Body of pancreas (tissue), 4 donors: ENCODE measurements at regions not wholly inside any gene's neighbourhood (a gene's known extent, or its start where the extent isn't known, plus 50 kb on each side); places are given as distances from the start of the nearest gene placed in this dataset.

ENCODE experiments used
- ATAC-seq: fragments of 150-250 bp; one replicate; pipeline ENCODE4 v1.9.1; 2016
- DNase-seq, 4 donors: peaks; one replicate each; pipeline ENCODE4 v3.0.0-alpha.2; 2019
- H3K27ac ChIP-seq, 4 donors: fragments of 200-600 bp; sonication (generic); 1 replicate in 3 of 4; 2 replicates in 1 of 4; pipeline versions ENCODE4 v1.5.1 to v1.6.1; 2016 to 2019; ENCODE audit warnings: mild to moderate bottlenecking in 1 of 4, mixed read lengths in 1 of 4, moderate library complexity in 1 of 4
- H3K27me3 ChIP-seq, 2 donors: fragments of 200-600 bp; sonication (generic); one replicate each; pipeline ENCODE4 v1.6.0; 2016; ENCODE audit warnings: mild to moderate bottlenecking in 1 of 2
- H3K36me3 ChIP-seq, 2 donors: fragments of 200-600 bp; sonication (generic); replicated peaks in 1 of 2; 2 replicates each; pipeline ENCODE4 v1.5.1; 2016; ENCODE audit warnings: low read depth in 2 of 2; ENCODE audit not compliant: insufficient read depth in 1 of 2
- H3K4me1 ChIP-seq: fragments of 200-600 bp; sonication (generic); one replicate; pipeline ENCODE4 v1.6.0; 2016
- H3K4me3 ChIP-seq, 2 donors: fragments of 200-600 bp; sonication (generic); 1 replicate in 1 of 2; 2 replicates in 1 of 2; pipeline ENCODE4 v1.5.1; 2016 to 2019
- H3K9me3 ChIP-seq, 3 donors: fragments of 200-600 bp; sonication (generic); 1 replicate in 2 of 3; 2 replicates in 1 of 3; pipeline ENCODE4 v1.5.1; 2016
- POLR2A ChIP-seq, 3 donors: fragments of 450-650 bp; IDR thresholded peaks; one replicate each; pipeline ENCODE4 v1.6.1; 2016; ENCODE audit warnings: antibody characterized with exemption in 3 of 3, mild to moderate bottlenecking in 2 of 3
- WGBS, 2 donors: methylation state at CpG; one replicate each; pipeline ENCODE4 v1.1.5; 2017; 5-methylcytosine and 5-hydroxymethylcytosine counted together
- intact Hi-C: fragments of 100-400 bp; cut with DNase I; formaldehyde crosslinking; loops from one replicate; pipeline ENCODE4 v1.15.1; 2023
- TF ChIP-seq, protein P1 (sequence below), 7 experiments: fragments of 450-650 bp in 4 of 7; fragments of 200-600 bp in 3 of 7; sonication (generic) in 3 of 7; IDR thresholded peaks; one replicate each; pipeline ENCODE4 v1.5.1; 2016 to 2019; ENCODE audit warnings: antibody characterized with exemption in 7 of 7

DNA sequence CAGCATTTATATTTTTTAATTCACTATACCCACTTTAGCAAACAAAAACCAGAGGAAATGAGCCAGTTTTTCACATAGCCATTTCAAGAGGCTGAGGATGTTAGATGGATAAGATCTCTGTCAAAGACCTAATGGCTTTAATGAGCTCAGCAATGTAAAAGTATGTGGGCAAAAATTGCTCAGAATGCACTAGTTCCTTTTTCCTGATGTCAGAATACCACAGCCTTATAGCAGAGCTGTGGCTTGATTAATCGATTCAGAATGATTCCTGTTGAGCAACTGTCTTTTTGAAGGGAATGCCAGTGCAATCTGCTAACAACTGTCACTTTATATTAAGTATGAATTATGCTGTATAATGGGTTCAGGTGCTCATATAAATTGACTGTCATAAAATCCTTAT is 100.6 kb upstream of the HIVEP1 start:
- ATAC-seq (no peak), DNase-seq (no peak)
- no peak overlapping the region for H3K27ac ChIP-seq
- no peaks in the 10 kb centered on the region for H3K9me3 ChIP-seq
- no peaks in the 10 kb centered on the region for H3K4me1 ChIP-seq
- H3K4me3 ChIP-seq, result no peak overlapping the region
- H3K36me3 ChIP-seq, result no peaks in the 10 kb centered on the region
- intact Hi-C loops, result no loop called here
- 86 to 89% methylated on average over 1 of the region's 1 CpG for whole genome bisulfite sequencing, 2 donors
- no peak for TF ChIP-seq POLR2A (IDR thresholded peaks at IDR 0.05)
- TF ChIP-seq, protein P1, sequence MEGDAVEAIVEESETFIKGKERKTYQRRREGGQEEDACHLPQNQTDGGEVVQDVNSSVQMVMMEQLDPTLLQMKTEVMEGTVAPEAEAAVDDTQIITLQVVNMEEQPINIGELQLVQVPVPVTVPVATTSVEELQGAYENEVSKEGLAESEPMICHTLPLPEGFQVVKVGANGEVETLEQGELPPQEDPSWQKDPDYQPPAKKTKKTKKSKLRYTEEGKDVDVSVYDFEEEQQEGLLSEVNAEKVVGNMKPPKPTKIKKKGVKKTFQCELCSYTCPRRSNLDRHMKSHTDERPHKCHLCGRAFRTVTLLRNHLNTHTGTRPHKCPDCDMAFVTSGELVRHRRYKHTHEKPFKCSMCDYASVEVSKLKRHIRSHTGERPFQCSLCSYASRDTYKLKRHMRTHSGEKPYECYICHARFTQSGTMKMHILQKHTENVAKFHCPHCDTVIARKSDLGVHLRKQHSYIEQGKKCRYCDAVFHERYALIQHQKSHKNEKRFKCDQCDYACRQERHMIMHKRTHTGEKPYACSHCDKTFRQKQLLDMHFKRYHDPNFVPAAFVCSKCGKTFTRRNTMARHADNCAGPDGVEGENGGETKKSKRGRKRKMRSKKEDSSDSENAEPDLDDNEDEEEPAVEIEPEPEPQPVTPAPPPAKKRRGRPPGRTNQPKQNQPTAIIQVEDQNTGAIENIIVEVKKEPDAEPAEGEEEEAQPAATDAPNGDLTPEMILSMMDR (IDR thresholded peaks at IDR 0.05), result no peak
- no peaks in the 10 kb centered on the region for H3K27me3 ChIP-seq

DNA sequence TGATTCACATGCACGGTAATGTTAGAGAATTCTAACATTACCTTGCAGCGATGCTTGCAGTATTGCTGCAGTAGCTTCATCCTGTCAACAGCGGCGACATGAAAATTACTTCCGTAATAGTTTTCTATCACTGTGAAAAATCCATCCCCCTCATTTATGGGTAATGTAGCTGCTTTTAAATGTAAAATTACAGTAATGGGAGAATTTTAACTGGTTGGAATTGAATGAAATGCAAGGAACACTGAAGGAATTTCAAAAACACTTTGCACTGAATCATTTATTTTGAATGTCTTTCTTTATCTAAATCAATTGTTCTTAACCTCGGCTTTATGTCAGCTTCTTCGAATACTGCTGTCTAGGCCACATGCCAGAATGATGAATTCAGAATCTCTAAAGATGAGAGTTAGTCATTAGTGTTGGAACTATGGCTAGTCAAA is 102.4 kb upstream of the HIVEP1 start:
- TF ChIP-seq, protein P1 (IDR thresholded peaks at IDR 0.05), result no peak
- no peak for TF ChIP-seq POLR2A (IDR thresholded peaks at IDR 0.05)
- 78 to 82% methylated on average over 7 of the region's 7 CpGs for WGBS, 2 donors
- ATAC-seq, result no peak
- DNase-seq, result no peak
- Histone ChIP-seq H3K4me3 (no peak overlapping the region), H3K4me1 (no peaks in the 10 kb centered on the region), H3K36me3 (no peaks in the 10 kb centered on the region), H3K27ac (no peak overlapping the region), H3K9me3 (no peaks in the 10 kb centered on the region), H3K27me3 (no peaks in the 10 kb centered on the region)
- intact Hi-C loops, result no loop called here

DNA sequence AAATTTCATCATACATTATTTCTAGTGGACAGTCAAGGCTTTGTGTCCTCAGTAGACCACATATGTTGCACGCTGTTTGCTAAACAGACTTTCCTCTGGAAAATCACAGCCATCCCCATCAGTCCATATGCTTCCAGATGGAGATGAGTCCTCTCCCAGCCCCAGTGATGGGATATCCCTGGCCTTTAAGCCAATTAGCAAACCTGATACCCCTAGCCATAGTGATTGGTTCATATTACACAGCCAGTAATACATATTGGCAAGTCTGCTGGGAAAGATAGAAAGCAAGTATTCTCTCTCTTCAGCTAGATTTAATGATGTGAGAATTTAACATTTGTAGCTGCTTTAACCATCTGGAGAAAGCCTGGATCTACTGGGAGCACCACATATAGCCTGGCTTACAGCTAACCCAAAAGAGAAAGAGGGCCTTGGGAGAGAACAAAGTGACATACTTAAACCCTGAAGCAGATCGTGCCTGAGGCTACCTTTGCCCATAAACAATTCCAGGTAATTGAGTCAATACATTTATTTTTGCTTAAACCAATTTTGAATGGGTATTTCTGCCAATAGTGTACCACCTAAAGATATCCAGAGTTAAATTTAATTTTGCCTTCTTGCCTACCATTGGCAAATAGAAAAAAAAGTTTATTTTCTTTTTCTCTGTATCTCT is 103.5 kb upstream of the HIVEP1 start:
- no peak for ATAC-seq
- H3K4me3 ChIP-seq, result no peak overlapping the region
- no peak for DNase-seq
- no peaks in the 10 kb centered on the region for H3K27me3 ChIP-seq
- TF ChIP-seq, protein P1 (IDR thresholded peaks at IDR 0.05), result no peak
- no peak for TF ChIP-seq POLR2A (IDR thresholded peaks at IDR 0.05)
- no peaks in the 10 kb centered on the region for H3K9me3 ChIP-seq
- 67 to 73% methylated on average over 2 of the region's 2 CpGs for WGBS, 2 donors
- no peaks in the 10 kb centered on the region for H3K36me3 ChIP-seq
- intact Hi-C loops, result no loop called here
- H3K4me1 ChIP-seq, result no peaks in the 10 kb centered on the region
- no peak overlapping the region for H3K27ac ChIP-seq

DNA sequence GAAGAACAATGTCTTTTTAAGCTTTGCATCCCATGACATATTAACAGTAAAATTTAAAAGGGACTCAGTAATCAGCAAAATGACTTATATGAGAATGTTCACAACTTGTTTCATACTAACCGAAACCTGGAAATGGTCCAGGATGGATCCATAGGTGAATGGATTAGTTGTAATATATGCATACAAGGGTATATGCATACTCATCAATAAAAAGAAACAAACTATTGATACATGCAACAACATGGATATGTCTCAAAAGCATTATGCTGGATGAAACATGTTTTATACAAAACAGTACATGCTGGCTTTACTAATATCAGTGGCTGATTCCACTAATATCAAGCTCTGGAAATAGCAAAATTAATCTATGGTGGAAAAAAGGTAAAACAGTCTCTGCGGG is 108.5 kb upstream of the HIVEP1 start:
- Histone ChIP-seq H3K4me1 (no peaks in the 10 kb centered on the region), H3K36me3 (no peaks in the 10 kb centered on the region), H3K4me3 (no peak overlapping the region), H3K27me3 (no peaks in the 10 kb centered on the region), H3K27ac (no peak overlapping the region), H3K9me3 (no peaks in the 10 kb centered on the region)
- ATAC-seq (no peak), DNase-seq (no peak)
- intact Hi-C loops, result no loop called here
- TF ChIP-seq, protein P1 (IDR thresholded peaks at IDR 0.05), result no peak
- TF ChIP-seq POLR2A (IDR thresholded peaks at IDR 0.05), result no peak
- 87 to 92% methylated on average over 2 of the region's 2 CpGs for WGBS, 2 donors

DNA sequence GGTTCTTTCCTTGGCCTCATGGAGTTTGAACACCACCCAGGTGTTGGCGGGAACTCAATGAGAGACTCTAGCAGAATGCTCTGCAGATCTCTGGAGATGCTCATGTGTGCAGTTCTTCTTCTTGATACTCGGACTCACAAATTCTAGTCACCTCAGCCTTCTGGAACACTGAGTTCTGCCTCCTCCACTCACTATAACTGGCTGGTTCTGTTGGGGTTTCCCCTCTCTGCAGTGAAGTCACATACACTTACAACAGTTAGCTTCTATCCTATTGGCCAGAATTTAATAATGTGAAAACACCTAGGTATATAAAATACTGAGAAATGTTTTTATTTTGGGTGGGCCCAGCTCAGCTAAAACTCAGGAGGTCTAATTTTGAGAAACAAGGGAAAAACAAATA is 109.6 kb upstream of the HIVEP1 start:
- intact Hi-C loops, result no loop called here
- no peaks in the 10 kb centered on the region for H3K36me3 ChIP-seq
- H3K27ac ChIP-seq, result no peak overlapping the region
- WGBS, 2 donors, result 89 to 90% methylated on average over 2 of the region's 2 CpGs
- H3K4me1 ChIP-seq, result no peaks in the 10 kb centered on the region
- no peak for TF ChIP-seq POLR2A (IDR thresholded peaks at IDR 0.05)
- TF ChIP-seq, protein P1 (IDR thresholded peaks at IDR 0.05), result no peak
- no peaks in the 10 kb centered on the region for H3K9me3 ChIP-seq
- H3K4me3 ChIP-seq, result no peak overlapping the region
- H3K27me3 ChIP-seq, result no peaks in the 10 kb centered on the region
- ATAC-seq, result no peak
- no peak for DNase-seq
